GM19468 (cell line): ENCODE measurements at regions not wholly inside any gene's neighbourhood (a gene's known extent, or its start where the extent isn't known, plus 50 kb on each side); places are given as distances from the start of the nearest gene placed in this dataset.

ENCODE experiments used
- ATAC-seq: cut with Tn5 transposase; IDR thresholded peaks from one replicate; pipeline ENCODE4 v1.9.1; 2021; ENCODE audit warnings: mild to moderate bottlenecking, moderate library complexity, moderate number of reproducible peaks; ENCODE audit not compliant: unreplicated experiment; ENCODE audit errors: extremely low read depth

DNA sequence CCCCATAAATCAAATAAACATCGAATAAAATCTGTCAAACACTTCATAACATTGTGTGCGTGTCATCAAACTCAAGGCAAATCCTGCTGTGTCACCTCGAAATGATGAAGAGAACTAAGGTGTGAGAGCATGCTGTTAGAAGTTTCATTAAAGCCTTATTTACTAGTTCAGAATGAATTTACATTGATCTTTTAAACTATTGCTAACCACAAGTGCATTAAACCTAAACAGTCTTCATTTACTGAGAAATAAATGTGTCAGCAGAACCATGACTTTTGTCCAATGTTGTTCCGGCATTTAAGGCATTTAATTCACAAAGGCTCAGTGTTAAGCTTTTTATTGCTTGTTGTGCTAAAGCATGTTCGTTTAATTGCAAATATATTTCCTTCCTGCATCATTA is 474.4 kb downstream of the SETD4 start:
- no peak for ATAC-seq

DNA sequence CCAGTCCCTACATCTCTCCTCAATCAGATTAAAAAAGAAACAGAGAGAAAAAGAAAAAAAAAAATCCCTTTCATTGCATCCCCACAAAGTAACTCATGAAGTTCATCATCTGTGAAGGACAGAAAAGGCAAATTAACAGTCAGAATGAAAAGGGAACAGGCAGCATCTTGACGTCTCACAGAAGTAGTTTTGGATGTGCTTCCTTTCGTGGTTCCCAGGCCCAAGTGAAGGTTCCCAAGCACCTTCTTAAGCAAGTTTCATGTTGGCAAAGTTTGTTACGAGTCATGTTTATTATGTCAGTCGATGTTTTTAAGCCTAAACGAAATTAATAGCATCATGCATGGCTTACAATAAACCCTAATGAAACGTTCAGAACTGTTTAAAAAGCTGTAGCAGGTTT is 475.2 kb downstream of the SETD4 start:
- no peak for ATAC-seq

DNA sequence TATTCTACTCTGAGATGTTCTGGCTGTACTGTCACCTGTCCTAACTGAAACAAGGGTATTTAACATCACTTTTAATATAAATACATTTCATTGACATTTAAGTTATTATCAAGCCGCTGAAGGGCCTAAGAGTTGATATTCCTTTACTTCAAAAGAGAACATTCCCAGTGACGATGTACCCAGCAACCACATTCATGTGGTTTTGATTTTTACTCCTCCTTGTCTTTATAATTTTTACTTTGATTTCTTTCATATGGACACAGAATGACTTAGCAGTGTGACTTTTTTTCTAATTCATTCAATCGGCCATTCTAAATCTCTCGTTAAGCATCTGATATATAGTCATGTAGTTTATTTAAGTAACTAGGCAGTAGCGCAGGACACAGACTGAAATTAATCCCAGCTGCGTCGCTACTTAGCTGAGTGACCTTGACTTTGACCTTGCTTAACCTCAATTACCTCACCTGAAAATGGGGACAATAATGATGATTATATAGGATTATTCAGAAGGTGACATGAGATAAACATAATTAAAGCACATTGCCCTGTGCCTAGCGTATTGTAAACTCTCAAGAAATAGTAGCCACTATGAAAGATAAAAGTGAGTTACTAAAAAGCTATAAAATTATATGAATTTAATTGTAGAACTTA is 476.6 kb downstream of the SETD4 start:
- no peak for ATAC-seq

DNA sequence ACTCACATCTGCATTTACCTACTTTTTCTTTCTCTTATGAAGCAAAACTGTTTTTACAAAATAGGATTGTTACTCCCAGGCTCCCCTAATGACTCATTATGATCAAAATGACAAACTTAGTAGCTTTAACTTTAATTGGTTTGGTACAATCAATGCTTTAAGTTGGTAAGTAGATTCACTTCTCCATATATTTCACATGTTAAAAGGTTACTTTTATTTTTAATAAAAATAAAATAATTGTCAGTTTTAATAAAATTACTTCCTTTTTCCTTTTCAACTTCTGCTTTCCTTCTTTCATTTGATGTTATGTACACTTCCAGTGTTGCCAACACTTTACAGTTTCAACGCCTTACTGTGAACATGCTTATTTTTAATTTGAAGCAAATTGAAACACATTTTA is 477.6 kb downstream of the SETD4 start:
- no peak for ATAC-seq

DNA sequence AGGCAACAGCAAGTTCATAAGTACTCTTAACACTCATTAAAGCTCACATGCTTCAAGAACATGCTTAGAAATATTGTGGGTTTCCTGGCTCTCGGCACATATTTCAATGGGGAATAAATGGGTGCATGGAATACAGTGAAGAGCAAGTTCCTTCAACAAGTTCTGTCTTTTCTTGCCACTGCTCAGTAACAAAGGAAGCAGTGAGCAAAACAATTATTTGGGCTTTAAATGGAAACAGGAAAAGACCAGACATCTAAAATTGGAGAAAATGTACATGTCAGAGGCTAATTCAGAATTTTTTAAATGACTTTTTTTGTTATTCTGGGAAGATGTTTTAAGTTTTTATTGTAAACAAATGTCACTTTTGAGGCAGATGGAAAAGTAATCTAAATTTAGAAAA is 478.7 kb downstream of the SETD4 start:
- no peak for ATAC-seq

DNA sequence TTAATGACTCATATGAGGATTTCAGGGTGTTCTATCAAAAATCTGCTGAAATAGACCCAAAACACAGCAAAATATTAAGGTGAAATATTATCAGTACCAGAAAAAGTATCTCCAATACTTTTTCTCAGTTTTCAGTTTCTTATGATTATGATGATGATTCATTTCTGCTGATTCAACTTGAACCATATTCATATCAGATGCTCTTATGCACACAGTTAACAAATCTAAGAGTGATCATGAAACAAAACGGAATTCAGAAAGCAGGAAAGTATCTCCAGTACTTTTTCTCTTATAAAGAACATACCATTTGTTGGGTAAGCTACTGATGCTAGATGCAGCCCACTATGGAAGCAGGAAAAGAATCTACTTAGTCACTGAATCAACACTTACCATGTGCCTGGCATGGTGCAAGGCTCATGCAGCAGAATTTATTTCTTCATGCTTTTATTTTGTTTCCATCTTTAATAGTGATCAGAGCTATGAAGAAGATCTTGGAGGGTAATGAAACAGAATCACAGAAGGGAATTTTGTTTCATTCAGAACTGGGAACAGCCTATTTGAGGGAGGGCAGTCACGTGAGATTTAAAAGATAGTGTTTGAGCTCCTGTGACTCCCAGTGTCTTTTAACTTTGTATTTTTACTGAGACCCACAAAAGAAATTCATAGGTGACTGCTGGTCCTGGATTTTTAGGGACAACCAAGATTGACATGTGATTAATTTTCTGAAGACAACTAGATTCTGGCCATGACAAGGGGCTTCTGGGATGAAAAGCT is 480.6 kb downstream of the SETD4 start:
- ATAC-seq: no peak

DNA sequence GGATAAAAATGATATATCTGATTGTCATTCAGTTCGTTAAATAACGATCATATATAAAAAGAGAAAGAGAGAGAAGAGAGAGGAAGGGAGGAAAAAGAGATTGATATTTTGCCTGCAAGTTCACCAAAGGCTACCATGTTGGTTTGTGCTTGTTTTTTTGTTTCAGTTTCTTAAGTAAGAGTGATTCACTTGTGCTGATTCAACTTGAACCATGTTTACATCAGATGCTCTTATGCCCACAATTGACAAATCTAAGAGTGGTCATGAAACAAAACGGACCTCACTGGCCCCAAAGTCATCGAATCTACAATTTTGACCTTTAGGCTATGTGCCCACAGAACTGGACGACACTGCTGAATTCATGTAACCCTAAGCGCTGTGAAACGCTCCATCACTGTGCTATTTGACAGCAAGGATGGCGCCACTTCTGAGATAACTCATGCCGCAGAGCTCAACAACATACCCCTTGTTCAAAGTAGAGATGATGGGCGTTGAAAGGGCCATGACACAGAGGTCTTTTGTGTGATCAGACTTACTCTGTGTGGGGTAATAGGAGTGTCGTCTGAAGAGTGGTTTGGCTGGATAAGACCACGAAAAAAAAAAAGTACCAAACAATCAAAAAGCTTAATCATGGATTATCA is 481.4 kb downstream of the SETD4 start:
- no peak for ATAC-seq

DNA sequence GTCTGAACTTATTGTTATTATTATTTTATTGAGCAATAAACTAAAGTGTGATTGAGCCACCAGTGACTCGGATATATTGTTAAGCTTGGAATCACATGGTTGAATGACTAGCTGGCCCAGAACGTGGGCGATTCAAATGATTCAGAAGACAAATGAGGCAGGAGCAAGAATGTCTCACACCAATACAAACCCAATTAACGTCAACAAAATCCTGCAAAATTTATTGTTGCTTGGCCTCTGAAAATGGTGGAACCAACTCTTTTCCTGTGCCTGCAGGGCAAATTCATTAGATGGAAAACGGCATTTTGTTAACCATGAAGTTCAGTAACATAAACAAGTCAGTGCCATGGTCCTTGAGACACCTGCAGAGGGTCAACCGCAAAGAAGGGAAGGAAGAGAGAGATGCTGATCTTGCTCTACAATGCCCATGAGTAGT is 482.0 kb downstream of the SETD4 start:
- no peak for ATAC-seq

DNA sequence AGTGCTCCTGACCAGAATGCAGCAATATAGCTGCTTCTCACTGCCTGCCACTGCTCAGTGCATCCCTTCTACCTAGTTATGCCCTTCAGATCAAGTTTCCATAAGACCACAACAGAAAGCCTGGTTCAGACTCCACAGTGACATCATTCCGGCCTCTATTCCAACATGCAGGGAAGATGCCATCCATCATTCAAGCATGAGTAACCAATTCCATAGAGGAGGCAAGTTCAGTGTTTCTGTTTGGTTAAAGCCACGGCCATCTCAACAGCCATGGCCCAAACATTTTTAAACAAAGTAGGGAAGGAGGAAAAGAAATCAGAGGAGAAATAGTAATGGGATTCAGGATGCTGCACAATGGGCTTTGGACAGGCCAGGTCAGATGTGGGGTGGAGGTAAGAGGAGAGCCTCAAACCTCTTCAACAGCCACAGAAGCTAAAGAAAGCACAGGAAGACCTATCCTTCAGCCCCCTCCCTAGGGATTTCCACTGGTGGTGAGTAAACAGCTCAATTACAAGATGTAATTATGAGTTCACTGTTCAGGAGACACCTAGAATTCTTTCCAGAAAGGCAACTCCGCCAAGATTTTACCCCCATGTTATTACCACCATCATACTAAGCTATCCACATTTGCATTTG is 484.9 kb downstream of the SETD4 start:
- no peak for ATAC-seq

DNA sequence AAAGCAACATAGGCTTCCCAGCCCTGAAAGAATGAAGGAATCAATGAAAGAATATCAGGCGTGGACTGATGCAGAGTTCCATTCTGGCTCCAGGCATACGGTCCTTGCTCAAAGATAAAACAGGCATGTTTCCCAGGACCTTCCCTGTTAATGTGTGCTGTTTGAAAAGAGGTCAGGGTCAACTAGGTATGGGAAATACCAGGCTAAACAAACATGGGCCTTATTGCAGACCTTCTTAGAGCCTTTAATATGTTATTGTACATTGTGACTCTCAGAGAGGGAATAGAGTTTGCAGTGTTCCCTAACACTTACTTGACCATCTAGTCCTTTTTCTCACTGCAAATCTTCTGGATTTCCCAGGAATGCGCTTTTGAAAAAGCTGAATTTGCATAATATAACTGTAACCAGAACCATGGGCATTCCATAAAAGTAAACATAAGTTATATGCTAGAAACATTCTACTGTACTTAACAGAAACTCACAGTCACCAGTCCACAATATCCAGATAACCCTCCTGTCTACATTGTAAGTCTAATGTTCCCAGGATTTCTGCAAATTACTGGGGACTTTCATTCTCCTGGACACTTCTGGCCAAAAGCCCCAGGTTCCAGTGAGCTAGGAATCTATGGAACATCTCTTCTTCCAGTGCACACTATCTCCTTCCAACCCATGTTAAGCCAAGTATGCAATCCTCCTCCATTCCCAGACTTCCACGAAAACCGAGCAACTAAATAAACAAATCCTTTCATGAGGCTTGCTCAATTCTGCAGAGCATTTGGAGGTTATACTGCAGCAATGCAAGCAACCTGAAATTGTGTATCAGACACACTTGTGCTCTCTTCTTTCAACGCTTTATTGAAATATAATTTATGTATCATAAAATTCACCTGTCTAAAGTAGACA is 486.6 kb downstream of the SETD4 start:
- no peak for ATAC-seq

DNA sequence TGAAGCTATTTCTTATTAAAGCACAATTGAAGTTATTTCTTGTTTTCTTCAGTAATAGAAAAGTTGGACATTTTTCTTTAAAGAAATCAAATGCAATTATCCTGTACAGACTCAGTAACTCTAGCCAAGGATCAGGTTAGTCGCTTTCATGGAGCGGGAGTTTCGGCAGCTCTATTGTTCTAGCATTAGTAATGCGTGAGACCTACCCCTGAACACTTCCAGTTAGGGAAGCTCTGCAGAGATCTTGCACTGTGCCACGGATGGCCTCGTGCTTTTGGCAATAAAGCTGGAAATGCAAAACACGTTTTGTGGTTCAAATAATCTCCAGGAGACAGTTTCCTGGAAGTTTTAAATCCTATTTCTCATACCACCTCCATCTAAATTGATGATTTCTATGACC is 488.4 kb downstream of the SETD4 start:
- ATAC-seq: no peak

DNA sequence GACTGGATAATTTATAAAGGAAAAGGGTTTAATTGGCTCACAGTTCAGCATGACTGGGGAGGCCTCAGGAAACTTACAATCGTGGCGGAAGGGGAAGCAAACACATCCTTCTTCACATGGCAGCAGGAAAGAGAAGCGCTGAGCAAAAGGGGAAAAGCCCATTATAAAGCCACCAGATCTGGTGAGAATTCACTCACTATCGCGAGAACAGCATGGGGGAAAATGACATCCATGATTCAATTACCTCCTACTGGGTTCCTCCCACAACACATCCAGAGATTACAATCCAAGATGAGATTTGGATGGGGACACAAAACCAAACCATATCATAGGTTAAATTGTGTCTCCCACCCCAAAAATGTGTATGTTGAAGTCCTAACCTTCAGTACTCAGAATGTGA is 491.7 kb downstream of the SETD4 start:
- ATAC-seq: no peak

DNA sequence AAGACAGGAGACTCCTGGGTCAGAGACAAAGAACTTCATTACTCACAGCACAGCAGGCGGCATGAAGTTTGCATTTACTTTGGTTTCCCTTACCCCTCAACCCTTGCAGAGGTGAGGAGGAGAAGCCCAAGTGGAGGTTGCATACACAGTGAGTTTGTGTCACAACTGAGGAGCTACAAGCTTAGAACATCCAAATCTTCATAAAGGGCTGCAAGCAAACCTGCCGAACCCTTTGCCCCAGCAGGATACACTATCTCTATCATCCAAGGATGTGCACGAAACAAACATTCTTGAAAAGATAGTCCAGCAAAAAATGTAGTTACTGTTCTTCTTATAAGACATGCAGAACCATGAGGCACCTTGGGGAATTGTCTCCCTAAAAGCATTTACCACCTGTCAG is 493.5 kb downstream of the SETD4 start:
- ATAC-seq: no peak

DNA sequence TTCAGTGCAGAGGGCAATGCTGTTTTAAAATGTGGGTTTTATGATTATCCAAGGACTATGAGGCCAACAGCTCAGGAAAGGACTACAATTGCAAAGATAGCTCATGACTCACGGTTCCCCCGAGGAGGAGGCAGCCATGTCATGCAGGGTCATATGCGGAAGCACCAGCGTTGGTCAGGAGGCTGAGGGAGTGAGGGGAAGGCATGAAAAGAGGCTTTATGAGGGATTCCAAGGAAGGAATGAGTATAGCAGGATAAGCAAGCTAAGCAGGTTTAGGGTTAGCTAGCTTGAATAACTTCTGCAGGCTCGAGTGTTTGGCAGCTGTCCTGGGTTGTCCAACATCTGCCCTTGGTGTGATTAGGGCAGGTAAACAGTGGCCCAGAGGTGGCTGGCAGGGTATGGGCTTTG is 495.1 kb downstream of the SETD4 start:
- no peak for ATAC-seq

DNA sequence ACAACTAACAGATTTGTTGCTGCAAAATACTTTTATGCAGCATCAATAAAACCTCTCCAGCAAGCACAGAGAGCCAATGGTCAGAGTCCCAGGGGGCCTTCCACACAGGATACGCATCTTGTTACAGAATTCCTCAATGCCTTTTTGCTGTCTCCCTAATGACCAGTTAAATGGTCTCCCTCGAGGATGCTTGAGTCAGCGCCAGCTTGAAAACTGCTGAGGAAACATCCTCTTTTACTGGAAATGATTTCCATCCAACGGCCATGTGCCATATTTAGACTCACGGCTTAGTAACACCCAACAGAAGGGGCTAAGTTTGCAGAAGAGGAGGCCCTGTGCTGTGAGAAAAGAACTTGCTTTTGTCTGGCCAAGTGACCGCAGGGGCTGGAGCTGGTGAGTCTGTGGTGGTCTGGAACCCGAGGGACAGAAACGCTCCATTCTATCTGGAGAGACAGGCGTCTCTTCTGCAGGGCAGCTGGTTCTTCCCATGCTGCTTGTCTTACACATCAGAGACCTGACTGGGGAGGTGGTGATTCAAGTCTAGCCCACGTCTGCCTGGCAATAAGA is 496.4 kb downstream of the SETD4 start:
- no peak for ATAC-seq

DNA sequence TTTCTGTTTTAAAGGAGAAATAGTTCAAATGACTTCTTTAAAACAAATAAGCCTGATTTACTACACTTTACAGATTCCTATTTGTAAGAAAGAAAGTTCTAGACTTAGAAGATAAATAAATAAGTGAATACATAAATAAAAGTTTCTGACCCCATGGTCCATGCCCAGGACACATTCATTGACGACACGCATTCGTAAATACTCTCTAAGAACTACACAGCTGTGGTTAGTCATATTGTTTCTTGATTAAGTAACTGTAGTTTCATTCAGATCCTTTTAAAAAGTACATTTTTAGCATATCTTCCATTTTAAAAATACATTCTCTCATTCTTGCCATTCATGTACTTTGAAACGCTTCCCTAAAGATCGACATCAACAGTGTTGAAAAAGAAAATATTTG is 497.4 kb downstream of the SETD4 start:
- ATAC-seq: no peak

DNA sequence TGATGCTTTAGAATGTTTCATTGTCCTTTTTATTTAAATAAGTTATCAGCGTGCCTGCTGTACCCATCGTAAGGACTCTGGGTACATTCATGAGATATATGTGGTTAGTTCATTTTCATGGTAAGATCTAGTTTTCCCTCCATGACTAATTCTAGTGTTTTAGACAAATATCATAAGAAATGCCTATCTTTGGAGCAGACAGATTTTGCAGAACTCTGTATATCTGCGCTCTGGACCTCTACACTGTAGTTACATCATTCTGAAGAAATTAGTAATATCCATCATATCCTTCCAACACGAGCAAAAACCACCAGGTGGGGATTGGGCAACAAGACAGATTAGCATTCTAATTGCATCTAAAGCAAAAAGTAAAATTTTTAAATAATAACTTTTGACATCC is 499.2 kb downstream of the SETD4 start:
- ATAC-seq: no peak

DNA sequence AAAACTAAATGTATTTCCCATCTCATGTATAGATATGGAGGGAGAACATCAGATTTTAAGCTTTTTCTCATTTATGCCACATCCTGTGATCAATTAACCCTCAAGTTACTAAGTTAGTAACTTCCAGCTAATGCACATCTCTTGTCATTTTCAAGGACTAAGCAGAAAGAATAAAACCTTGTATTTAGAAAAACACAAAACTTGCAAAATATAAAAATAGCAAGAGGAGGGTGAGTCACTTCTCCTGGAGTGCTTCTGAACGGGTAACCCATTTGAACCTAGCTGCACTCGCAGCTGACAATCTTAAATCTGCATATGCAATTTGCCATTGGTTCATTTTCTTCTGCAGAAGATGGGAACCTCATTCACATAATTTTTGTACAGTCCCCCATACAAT is 500.5 kb downstream of the SETD4 start:
- ATAC-seq: no peak

DNA sequence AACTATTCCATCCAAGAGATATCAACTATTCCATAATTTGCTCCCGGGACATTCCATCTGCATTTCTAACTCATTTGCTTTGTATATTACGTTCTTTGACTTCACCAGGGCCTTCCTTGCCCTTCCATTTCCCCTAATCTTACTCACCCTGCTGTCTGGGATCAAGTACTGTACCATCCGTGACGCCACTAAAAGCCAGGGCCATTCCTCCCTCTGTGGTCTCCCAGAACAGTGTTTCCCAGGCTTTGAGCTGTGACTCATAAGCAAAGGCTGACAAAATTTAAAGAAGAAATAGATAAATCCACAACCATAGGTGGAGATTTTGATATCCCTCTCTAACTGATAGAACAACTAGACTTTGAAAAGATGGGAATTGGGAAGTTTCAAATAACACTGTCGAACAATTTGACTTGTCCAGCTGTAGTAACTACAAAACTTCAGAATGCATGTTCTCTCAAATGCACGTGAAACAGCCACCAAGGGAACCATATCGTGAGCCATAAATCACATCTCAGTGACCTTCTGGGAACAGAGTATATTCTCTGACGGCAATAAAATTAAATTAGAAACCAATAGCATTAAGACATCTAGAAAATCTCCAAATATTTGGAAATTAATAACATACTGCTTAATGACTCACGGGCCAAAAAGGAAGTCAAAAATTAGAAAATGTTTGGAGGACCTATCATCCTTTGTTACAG is 501.0 kb downstream of the SETD4 start:
- no peak for ATAC-seq
